CD4-positive, alpha-beta T cell treated with Interleukin-12 subunit alpha and Interleukin-12 subunit beta, for 1 hour (primary cell): ENCODE measurements at regions not wholly inside any gene's neighbourhood (a gene's known extent, or its start where the extent isn't known, plus 50 kb on each side); places are given as distances from the start of the nearest gene placed in this dataset.
A peak's percentile ranks its signal among the peaks of the same experiment; 100 is the strongest.

Experiments
- DNase-seq: peaks from one replicate; pipeline ENCODE4 v3.0.0-alpha.2; 2020

GRCh38 chr1:198472997-198473396 is 67.5 kb downstream of the ATP6V1G3 start:
- no peak for DNase-seq

GRCh38 chr1:198472119-198472518 is 68.4 kb downstream of the ATP6V1G3 start:
- DNase-seq: no peak

- no peak for DNase-seq
These were observed 72.6 kb downstream of the ATP6V1G3 start for GRCh38 chr1:198467907-198468306.

GRCh38 chr1:198467342-198467741 is 73.1 kb downstream of the ATP6V1G3 start:
- DNase-seq: no peak

- DNase-seq: peak; percentile 57
These were observed 75.0 kb downstream of the ATP6V1G3 start for GRCh38 chr1:198465201-198466144.

- DNase-seq: no peak
These were observed 76.8 kb downstream of the ATP6V1G3 start for GRCh38 chr1:198463709-198464108.

GRCh38 chr1:198462365-198463019 is 78.0 kb downstream of the ATP6V1G3 start:
- DNase-seq: no peak

- no peak for DNase-seq
These were observed 84.5 kb downstream of the ATP6V1G3 start for GRCh38 chr1:198455966-198456365.

GRCh38 chr1:198449727-198450433 is 90.6 kb downstream of the ATP6V1G3 start:
- no peak for DNase-seq

- DNase-seq: no peak
These were observed 91.2 kb downstream of the ATP6V1G3 start for GRCh38 chr1:198449261-198449660.

GRCh38 chr1:198447468-198447867 is 93.0 kb downstream of the ATP6V1G3 start:
- no peak for DNase-seq

GRCh38 chr1:198445872-198446271 is 94.6 kb downstream of the ATP6V1G3 start:
- DNase-seq: no peak

- no peak for DNase-seq
These were observed 95.7 kb downstream of the ATP6V1G3 start for GRCh38 chr1:198444792-198445191.

GRCh38 chr1:198443365-198444233 is 96.9 kb downstream of the ATP6V1G3 start:
- DNase-seq: no peak

- DNase-seq: no peak
These were observed 99.6 kb downstream of the ATP6V1G3 start for GRCh38 chr1:198440842-198441241.

- no peak for DNase-seq
These were observed 103.1 kb downstream of the ATP6V1G3 start for GRCh38 chr1:198437332-198437731.

- DNase-seq: no peak
These were observed 104.2 kb downstream of the ATP6V1G3 start for GRCh38 chr1:198436276-198436675.

- no peak for DNase-seq
These were observed 105.4 kb downstream of the ATP6V1G3 start for GRCh38 chr1:198435056-198435455.

- DNase-seq: no peak
These were observed 116.0 kb downstream of the ATP6V1G3 start for GRCh38 chr1:198424441-198424840.

- DNase-seq: no peak
These were observed 116.8 kb downstream of the ATP6V1G3 start for GRCh38 chr1:198423673-198424072.

GRCh38 chr1:198417039-198417438 is 123.4 kb downstream of the ATP6V1G3 start:
- DNase-seq: no peak

GRCh38 chr1:198416296-198416695 is 124.2 kb downstream of the ATP6V1G3 start:
- no peak for DNase-seq
